HG02884 (cell line): ENCODE measurements at regions not wholly inside any gene's neighbourhood (a gene's known extent, or its start where the extent isn't known, plus 50 kb on each side); places are given as distances from the start of the nearest gene placed in this dataset.
"Not testable (repeated sequence)": the region's sequence is repeated elsewhere in the genome, so short reads cannot be mapped to it uniquely, and the experiment has no call there.

ENCODE experiments used
- ATAC-seq: cut with Tn5 transposase; IDR thresholded peaks from one replicate; pipeline ENCODE4 v1.9.1; 2021; ENCODE audit warnings: mild to moderate bottlenecking, moderate library complexity; ENCODE audit not compliant: unreplicated experiment

- no peak for ATAC-seq
Measured at GRCh38 chr10:3325954-3326750, 153.6 kb upstream of the PITRM1 start.

DNA sequence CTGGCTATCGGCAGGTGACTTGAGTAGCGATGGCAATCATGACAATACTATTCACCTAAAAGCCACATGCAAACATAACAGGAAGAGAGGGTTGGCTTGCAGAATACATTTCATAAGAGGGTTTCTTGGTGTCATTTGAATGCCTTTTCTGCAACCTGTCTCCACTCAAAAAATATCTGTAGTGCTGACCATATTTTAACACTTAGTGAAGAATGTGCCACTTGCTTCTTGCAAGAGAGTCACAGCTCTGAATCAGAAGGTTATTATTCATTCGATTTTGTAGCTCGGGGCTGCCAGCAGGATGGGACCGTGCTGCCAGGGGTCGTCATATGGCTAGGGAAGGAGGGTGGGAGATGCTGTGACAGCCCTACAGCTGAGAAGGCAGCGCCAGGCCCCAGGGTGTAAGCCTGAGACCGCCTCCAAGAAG, 152.0 kb upstream of the PITRM1 start:
- no peak for ATAC-seq

DNA sequence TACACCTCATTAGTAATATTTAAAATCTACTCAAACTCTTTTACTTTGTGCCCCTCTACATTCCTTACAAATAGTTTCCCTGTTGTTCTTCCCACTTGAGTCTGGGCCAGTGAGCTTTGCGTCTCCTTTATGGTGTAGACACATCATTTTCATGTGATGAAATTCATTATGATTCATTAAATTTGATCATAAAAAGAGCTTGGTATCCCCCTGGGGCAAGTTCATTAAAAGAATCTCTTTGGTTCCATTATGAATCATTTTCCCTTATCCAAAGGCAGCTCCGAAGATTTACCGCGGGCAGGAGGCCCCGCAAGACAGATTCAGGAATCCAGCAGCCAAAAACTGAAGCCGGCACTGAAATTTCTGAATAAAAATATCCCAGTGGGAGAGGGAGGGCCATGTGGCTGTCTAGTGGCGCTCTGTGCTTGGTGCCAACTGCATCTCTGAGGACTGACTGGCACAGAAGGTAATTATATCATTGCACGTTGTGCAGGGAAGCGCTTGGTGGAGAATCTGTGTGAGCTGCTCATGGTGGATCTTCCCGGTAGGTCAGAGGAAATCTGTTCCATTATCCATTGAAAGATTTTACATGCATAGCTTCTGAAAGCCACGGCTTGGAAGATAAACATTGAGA, 151.4 kb upstream of the PITRM1 start:
- ATAC-seq, result no peak

GRCh38 chr10:3321123-3321522, 148.5 kb upstream of the PITRM1 start:
- ATAC-seq, result no peak

- no peak for ATAC-seq
Measured at GRCh38 chr10:3319811-3320226, 147.2 kb upstream of the PITRM1 start.

DNA sequence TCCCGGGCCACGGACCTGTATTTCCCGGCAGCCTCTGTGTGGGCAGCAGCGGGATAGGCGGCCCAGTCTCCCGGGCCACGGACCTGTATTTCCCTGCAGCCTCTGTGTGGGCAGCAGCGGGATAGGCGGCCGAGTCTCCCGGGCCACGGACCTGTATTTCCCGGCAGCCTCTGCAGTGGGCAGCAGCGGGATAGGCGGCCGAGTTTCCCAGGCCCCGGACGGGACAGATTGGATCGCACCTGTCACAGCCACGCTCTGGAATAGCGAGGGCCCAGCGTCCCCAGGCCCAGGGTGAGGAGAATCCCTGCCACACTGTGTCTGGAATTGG, 145.9 kb upstream of the PITRM1 start:
- not testable (repeated sequence) for ATAC-seq

- ATAC-seq, result not testable (repeated sequence)
Measured at GRCh38 chr10:3317553-3318479, 145.2 kb upstream of the PITRM1 start.

DNA sequence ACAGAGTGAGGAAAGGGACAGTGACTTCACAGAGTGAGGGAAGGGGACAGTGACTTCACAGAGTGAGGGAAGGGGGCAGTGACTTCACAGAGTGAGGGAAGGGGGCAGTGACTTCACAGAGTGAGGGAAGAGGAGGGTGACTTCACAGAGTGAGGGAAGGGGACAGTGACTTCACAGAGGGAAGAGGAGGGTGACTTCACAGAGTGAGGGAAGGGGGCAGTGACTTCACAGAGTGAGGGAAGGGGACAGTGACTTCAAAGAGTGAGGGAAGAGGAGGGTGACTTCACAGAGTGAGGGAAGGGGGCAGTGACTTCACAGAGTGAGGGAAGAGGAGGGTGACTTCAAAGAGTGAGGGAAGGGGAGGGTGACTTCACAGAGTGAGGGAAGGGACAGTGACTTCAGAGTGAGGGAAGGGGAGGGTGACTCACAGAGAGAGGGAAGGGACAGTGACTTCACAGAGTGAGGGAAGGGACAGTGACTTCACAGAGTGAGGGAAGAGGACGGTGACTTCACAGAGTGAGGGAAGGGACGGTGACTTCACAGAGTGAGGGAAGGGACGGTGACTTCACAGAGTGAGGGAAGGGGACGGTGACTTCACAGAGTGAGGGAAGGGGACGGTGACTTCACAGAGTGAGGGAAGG, 142.0 kb upstream of the PITRM1 start:
- ATAC-seq, result not testable (repeated sequence)

GRCh38 chr10:3313784-3314444, 141.3 kb upstream of the PITRM1 start:
- ATAC-seq, result not testable (repeated sequence)

- no peak for ATAC-seq
Measured at GRCh38 chr10:3312403-3312940, 139.9 kb upstream of the PITRM1 start.

- no peak for ATAC-seq
Measured at GRCh38 chr10:3310016-3310784, 137.6 kb upstream of the PITRM1 start.

DNA sequence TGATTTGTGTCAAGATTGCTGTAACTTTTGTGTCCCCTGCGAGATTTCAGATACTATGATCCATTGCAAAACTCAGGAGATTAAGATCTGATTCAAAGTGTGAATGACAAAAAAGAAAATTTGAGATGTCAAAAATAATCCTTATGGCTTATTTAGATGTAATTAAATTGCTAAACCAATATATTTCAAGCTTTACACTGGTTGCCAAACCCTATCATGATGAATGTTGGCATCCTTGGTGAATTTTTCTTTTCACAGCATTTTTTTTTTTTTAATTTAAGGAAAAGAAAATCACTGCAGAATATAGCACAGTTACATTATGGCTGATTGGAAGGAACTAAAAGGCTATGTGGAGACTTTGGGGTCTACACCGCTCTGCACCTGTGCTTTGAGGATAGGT, 133.5 kb upstream of the PITRM1 start:
- no peak for ATAC-seq

GRCh38 chr10:3295582-3296151, 123.1 kb upstream of the PITRM1 start:
- ATAC-seq, result no peak

DNA sequence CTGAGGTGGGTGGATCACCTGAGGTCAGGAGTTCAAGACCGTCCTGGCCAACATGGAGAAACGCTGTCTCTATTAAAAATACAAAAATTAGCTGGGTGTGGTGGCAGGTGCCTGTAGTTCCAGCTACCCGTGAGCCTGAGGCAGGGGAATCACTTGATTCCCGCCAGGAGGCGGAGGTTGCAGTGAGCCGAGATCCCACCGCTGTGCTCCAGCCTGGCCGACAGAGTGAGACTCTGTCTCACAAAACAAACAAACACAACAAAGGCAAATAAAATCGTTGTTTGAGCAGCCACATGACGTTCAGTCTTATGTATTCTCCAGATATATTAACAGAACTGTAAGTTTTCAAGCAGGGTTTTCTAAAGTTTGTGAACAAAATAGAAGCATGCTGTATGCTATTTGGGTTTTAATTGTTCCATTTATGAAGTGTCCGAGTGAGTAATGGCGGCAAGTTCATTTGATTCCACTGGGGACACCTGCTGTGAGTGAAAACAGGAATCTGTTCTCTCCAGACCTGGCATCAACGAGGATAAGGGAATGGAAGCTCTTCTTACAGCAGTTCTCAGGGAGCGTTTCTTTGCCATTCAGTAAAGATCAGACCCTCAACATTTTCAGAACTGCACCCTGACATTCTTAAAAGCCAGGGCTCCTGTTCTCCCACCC, 122.5 kb upstream of the PITRM1 start:
- no peak for ATAC-seq

DNA sequence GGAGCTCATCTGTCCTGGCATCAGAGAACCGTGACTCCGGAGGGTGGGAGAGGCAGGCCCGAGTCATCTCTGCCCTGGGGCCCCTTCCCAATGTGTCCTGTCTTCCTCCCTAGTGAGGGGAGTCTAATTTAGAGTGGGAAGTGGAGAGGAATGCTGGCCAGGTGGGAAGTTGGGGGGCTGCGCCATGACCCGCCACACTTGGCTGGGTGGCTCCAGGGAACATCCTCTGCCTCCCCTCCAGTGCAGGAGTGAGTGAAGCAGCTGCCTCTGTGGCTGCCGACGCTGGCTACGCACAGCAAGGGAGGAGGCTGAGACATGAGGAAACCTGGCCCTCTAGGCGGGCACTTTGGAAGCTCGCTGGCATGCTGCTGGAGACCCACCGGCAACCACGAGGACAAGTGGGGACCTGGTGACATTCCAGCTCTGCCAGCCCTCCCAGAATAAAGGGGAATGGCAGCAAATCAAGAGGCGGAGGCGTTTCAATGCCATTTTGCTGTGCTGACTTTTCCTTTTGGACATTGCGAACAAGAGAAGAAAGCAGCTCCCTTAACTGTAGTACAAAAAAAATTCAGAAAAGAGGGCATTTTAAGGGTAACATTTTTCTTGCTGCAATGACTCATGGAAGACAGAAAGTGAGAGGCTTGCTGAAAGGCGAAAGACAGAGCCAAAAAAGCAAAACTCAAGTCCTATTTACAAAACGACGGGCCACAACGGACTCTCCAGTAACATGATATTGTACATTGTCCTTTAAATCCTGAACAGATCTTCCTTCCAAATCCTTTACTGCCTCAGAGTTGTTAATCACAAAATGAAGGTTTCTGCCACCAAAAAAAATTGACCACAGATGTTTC, 121.2 kb upstream of the PITRM1 start:
- no peak for ATAC-seq

DNA sequence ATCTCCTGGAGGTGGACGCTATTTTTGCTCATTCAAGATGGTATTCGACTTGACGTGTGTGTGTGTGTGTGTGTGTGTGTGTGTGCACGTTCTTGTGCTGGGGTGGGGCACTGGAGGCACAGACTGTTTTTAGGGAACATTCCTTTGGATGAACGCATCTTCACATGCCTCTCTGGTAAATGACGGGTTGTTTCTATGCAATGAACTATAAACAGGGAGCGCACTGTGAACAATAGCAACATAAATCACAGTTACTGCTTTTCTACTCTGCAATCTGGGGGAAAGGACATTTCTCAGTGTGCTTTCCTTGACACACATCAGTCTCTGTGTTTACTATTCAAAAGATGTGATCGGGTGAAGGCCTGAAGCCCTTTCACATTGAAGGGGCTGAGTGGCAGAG, 120.1 kb upstream of the PITRM1 start:
- ATAC-seq, result no peak

- no peak for ATAC-seq
Measured at GRCh38 chr10:3290550-3290949, 118.0 kb upstream of the PITRM1 start.
